HEK293 (cell line): ENCODE measurements at regions not wholly inside any gene's neighbourhood (a gene's known extent, or its start where the extent isn't known, plus 50 kb on each side); places are given as distances from the start of the nearest gene placed in this dataset.

Source experiments
- SETDB1 ChIP-seq: IDR thresholded peaks from one replicate; pipeline ENCODE4 v1.6.1; 2017; ENCODE audit warnings: mild to moderate bottlenecking, low read length, moderate library complexity, mixed read lengths; ENCODE audit not compliant: insufficient read length
- ZBTB1 ChIP-seq: fragments of 450-650 bp; formaldehyde crosslinking; IDR thresholded peaks from 2 replicates; pipeline ENCODE4 v1.5.1; 2016; ENCODE audit warnings: missing biosample characterization, missing genetic modification characterization
- ZNF433 ChIP-seq: fragments of 450-650 bp; formaldehyde crosslinking; IDR thresholded peaks from 2 replicates; pipeline ENCODE4 v1.5.1; 2016; ENCODE audit warnings: missing biosample characterization, missing genetic modification characterization, low read depth
- ZNF521 ChIP-seq: fragments of 450-650 bp; formaldehyde crosslinking; IDR thresholded peaks from 2 replicates; pipeline ENCODE4 v1.5.1; 2017; ENCODE audit warnings: missing biosample characterization, mild to moderate bottlenecking, missing genetic modification characterization
- ZNF548 ChIP-seq: fragments of 450-650 bp; formaldehyde crosslinking; IDR thresholded peaks from 2 replicates; pipeline ENCODE4 v1.5.1; 2016; ENCODE audit warnings: missing biosample characterization, missing genetic modification characterization
- ZNF837 ChIP-seq: fragments of 450-650 bp; formaldehyde crosslinking; IDR thresholded peaks from 2 replicates; pipeline ENCODE4 v1.5.1; 2016; ENCODE audit warnings: missing biosample characterization, missing genetic modification characterization
- TF ChIP-seq, protein P1 (sequence below): fragments of 450-650 bp; formaldehyde crosslinking; IDR thresholded peaks from 2 replicates; pipeline ENCODE4 v1.5.1; 2016; ENCODE audit warnings: missing biosample characterization, missing genetic modification characterization
- TF ChIP-seq, protein P2 (sequence below): fragments of 450-650 bp; formaldehyde crosslinking; IDR thresholded peaks from 2 replicates; pipeline ENCODE4 v1.5.1; 2016; ENCODE audit warnings: missing biosample characterization, missing genetic modification characterization
- TF ChIP-seq, protein P3 (sequence below): fragments of 450-650 bp; formaldehyde crosslinking; IDR thresholded peaks from 2 replicates; pipeline ENCODE4 v1.5.1; 2016; ENCODE audit warnings: missing biosample characterization, missing genetic modification characterization

DNA sequence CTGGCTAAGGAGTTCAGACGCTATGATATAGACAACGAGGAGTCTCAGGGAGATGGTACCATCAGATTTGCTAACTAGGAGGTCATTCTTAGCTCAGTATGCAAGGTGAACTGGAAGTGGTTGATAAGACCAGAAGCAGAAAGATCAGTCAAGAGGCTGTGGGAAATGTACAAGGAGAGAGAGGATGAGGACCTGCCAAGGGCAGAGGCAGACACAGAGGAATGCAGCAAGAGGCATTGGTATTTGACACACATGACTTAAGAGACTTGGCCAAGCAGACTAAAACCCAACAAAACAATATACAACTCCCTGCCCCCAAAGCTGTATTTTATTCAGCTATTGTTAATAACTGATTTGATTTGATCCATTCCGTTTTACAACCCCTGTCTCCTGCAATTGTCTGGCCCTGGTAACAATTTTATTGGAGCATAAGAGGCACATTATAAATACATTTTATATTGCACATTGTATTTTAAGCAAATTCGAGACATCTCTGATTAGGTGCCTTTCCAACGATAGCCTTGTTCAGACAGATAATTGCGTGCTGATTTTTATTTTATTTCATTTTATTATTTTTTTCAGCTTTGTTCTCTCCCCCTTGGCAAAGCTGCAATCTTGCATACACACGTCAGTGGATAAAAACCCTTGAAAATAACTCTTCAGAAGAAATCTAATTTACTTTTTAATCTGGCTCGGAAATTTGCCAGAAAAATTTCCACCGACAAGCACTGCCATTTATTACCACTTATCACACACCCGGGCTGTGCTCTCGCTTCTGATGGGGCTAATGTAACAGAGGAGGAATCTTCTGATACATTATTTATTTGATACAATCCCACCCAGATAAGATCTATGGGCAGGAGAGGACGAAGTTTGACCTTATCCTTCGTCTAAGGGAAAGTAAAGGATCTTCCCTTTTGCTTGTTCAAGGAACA is 237.8 kb downstream of the NXPE2 start:
- TF ChIP-seq, protein P1, sequence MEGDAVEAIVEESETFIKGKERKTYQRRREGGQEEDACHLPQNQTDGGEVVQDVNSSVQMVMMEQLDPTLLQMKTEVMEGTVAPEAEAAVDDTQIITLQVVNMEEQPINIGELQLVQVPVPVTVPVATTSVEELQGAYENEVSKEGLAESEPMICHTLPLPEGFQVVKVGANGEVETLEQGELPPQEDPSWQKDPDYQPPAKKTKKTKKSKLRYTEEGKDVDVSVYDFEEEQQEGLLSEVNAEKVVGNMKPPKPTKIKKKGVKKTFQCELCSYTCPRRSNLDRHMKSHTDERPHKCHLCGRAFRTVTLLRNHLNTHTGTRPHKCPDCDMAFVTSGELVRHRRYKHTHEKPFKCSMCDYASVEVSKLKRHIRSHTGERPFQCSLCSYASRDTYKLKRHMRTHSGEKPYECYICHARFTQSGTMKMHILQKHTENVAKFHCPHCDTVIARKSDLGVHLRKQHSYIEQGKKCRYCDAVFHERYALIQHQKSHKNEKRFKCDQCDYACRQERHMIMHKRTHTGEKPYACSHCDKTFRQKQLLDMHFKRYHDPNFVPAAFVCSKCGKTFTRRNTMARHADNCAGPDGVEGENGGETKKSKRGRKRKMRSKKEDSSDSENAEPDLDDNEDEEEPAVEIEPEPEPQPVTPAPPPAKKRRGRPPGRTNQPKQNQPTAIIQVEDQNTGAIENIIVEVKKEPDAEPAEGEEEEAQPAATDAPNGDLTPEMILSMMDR (tag by site-specific recombination): no peak
- TF ChIP-seq ZNF548 (tag by site-specific recombination): no peak
- no peak for TF ChIP-seq ZNF433 (tag by site-specific recombination)
- TF ChIP-seq ZNF837 (tag by site-specific recombination): no peak
- TF ChIP-seq, protein P2, sequence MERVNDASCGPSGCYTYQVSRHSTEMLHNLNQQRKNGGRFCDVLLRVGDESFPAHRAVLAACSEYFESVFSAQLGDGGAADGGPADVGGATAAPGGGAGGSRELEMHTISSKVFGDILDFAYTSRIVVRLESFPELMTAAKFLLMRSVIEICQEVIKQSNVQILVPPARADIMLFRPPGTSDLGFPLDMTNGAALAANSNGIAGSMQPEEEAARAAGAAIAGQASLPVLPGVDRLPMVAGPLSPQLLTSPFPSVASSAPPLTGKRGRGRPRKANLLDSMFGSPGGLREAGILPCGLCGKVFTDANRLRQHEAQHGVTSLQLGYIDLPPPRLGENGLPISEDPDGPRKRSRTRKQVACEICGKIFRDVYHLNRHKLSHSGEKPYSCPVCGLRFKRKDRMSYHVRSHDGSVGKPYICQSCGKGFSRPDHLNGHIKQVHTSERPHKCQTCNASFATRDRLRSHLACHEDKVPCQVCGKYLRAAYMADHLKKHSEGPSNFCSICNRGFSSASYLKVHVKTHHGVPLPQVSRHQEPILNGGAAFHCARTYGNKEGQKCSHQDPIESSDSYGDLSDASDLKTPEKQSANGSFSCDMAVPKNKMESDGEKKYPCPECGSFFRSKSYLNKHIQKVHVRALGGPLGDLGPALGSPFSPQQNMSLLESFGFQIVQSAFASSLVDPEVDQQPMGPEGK (tag by site-specific recombination): no peak
- no peak for TF ChIP-seq SETDB1
- TF ChIP-seq ZNF521: no peak
- TF ChIP-seq, protein P3, sequence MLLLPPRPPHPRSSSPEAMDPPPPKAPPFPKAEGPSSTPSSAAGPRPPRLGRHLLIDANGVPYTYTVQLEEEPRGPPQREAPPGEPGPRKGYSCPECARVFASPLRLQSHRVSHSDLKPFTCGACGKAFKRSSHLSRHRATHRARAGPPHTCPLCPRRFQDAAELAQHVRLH: no peak
- no peak for TF ChIP-seq ZBTB1
